PC-3 (cell line): ENCODE measurements at regions not wholly inside any gene's neighbourhood (a gene's known extent, or its start where the extent isn't known, plus 50 kb on each side); places are given as distances from the start of the nearest gene placed in this dataset.
"Not testable (repeated sequence)": the region's sequence is repeated elsewhere in the genome, so short reads cannot be mapped to it uniquely, and the experiment has no call there.

ENCODE experiments used
- ATAC-seq: fragments of 200-7000 bp; cut with Tn5 transposase; 2 replicates; pipeline ENCODE4 v1.9.1; 2020; ENCODE audit warnings: mild to moderate bottlenecking, moderate library complexity
- BruUV-seq: library from RNA; stranded (reverse); fragments of 400-500 nt; replicated peaks from 2 replicates; lab custom pipeline; 2021; lab: Mats Ljungman, UMichigan
- CTCF ChIA-PET: fragments of 300-600 bp; sonication (Branson Sonifier 250); formaldehyde crosslinking; loops from one replicate; lab custom pipeline; 2022; ENCODE audit warnings: antibody characterized with exemption; lab: Charles Lee
- POLR2A ChIA-PET: fragments of 300-600 bp; sonication (Branson Sonifier 250); formaldehyde crosslinking; loops from one replicate; lab custom pipeline; 2022; ENCODE audit warnings: antibody characterized with exemption; ENCODE audit not compliant: unreplicated experiment; lab: Charles Lee
- DNase-seq: peaks from one replicate; pipeline ENCODE4 v3.0.0-alpha.2; 2015
- H2AFZ ChIP-seq: fragments of 300-600 bp; sonication (generic); 2 replicates; pipeline ENCODE4 v1.6.0; 2016; ENCODE audit warnings: antibody characterized with exemption, low read length
- H3F3A ChIP-seq: fragments of 300-600 bp; sonication (generic); one replicate; pipeline ENCODE4 v1.6.0; 2017; ENCODE audit warnings: antibody characterized with exemption, low read length, control low read depth, mild to moderate bottlenecking; ENCODE audit not compliant: unreplicated experiment
- H3K27ac ChIP-seq: fragments of 300-600 bp; sonication (generic); 2 replicates; pipeline ENCODE4 v1.5.1; 2016; ENCODE audit warnings: mild to moderate bottlenecking, low read length
- H3K27me3 ChIP-seq: fragments of 300-600 bp; sonication (generic); 2 replicates; pipeline ENCODE4 v1.6.1; 2016; ENCODE audit warnings: low read length, mixed read lengths
- H3K36me3 ChIP-seq: fragments of 300-600 bp; sonication (generic); 2 replicates; pipeline ENCODE4 v1.6.1; 2016; ENCODE audit warnings: low read depth, mixed run types, low read length, mixed read lengths
- H3K4me1 ChIP-seq: fragments of 300-600 bp; sonication (generic); 2 replicates; pipeline ENCODE4 v1.5.1; 2016; ENCODE audit warnings: low read length; ENCODE audit not compliant: insufficient read depth
- H3K4me2 ChIP-seq: fragments of 300-600 bp; sonication (generic); 2 replicates; pipeline ENCODE4 v1.6.0; 2016; ENCODE audit warnings: low read length
- H3K4me3 ChIP-seq: fragments of 300-600 bp; sonication (generic); 2 replicates; pipeline ENCODE4 v1.5.1; 2016; ENCODE audit warnings: mild to moderate bottlenecking, low read length, mixed read lengths
- H3K79me2 ChIP-seq: fragments of 300-600 bp; sonication (generic); 2 replicates; pipeline ENCODE4 v1.6.1; 2017; ENCODE audit warnings: low read length, mixed read lengths
- H3K9ac ChIP-seq: fragments of 300-600 bp; sonication (generic); 2 replicates; pipeline ENCODE4 v1.6.0; 2016; ENCODE audit warnings: mild to moderate bottlenecking, low read length
- H3K9me2 ChIP-seq: fragments of 300-600 bp; sonication (generic); replicated peaks from 2 replicates; pipeline ENCODE4 v1.6.1; 2016; ENCODE audit warnings: mixed run types, low read length, mixed read lengths
- H3K9me3 ChIP-seq: fragments of 300-600 bp; sonication (generic); 2 replicates; pipeline ENCODE4 v1.6.1; 2016; ENCODE audit warnings: low read length, mixed read lengths
- H4K20me1 ChIP-seq: fragments of 300-600 bp; sonication (generic); 2 replicates; pipeline ENCODE4 v1.6.1; 2016; ENCODE audit warnings: low read length, mixed read lengths
- EZH2 ChIP-seq: fragments of 300-600 bp; sonication (generic); IDR thresholded peaks from one replicate; pipeline ENCODE4 v1.6.1; 2017; ENCODE audit warnings: antibody characterized with exemption, mild to moderate bottlenecking, low read length; ENCODE audit not compliant: unreplicated experiment
- EZH2phosphoT487 ChIP-seq: fragments of 300-600 bp; sonication (generic); IDR thresholded peaks from 2 replicates; pipeline ENCODE4 v1.6.1; 2018; ENCODE audit warnings: mild to moderate bottlenecking, antibody characterized with exemption, low read length, borderline replicate concordance
- intact Hi-C: fragments of 100-400 bp; cut with micrococcal nuclease; formaldehyde crosslinking; loops from 2 replicates; pipeline ENCODE4 v1.9.0; 2023
- TF ChIP-seq, protein P1 (sequence below): fragments of 300-600 bp; sonication (generic); conservative IDR thresholded peaks from 2 replicates; pipeline ENCODE4 v1.5.1; 2017; ENCODE audit warnings: antibody characterized with exemption, low read depth, mild to moderate bottlenecking, low read length

GRCh38 chr16:64269756-64270155 is 852.1 kb downstream of the CDH11 start:
- intact Hi-C loops: no loop called here
- ATAC-seq: no peak
- no peaks in the 10 kb centered on the region for H3K9me2 ChIP-seq
- no peak overlapping the region for H3K4me3 ChIP-seq
- no peaks in the 10 kb centered on the region for H3K36me3 ChIP-seq
- H3K27me3 ChIP-seq: no peaks in the 10 kb centered on the region
- H3K79me2 ChIP-seq: no peaks in the 10 kb centered on the region
- ChIA-PET POLR2A (no interaction called here), CTCF (no interaction called here)
- no peak overlapping the region for H3K9ac ChIP-seq
- no peak for DNase-seq
- H3K9me3 ChIP-seq: no peaks in the 10 kb centered on the region
- H4K20me1 ChIP-seq: no peaks in the 10 kb centered on the region
- H2AFZ ChIP-seq: no peak overlapping the region
- no peak overlapping the region for H3K4me2 ChIP-seq
- H3F3A ChIP-seq: no peaks in the 10 kb centered on the region
- no TSS peak for BruUV-seq
- no peaks in the 10 kb centered on the region for H3K4me1 ChIP-seq
- TF ChIP-seq EZH2phosphoT487 (no peak), EZH2 (no peak)
- TF ChIP-seq, protein P1, sequence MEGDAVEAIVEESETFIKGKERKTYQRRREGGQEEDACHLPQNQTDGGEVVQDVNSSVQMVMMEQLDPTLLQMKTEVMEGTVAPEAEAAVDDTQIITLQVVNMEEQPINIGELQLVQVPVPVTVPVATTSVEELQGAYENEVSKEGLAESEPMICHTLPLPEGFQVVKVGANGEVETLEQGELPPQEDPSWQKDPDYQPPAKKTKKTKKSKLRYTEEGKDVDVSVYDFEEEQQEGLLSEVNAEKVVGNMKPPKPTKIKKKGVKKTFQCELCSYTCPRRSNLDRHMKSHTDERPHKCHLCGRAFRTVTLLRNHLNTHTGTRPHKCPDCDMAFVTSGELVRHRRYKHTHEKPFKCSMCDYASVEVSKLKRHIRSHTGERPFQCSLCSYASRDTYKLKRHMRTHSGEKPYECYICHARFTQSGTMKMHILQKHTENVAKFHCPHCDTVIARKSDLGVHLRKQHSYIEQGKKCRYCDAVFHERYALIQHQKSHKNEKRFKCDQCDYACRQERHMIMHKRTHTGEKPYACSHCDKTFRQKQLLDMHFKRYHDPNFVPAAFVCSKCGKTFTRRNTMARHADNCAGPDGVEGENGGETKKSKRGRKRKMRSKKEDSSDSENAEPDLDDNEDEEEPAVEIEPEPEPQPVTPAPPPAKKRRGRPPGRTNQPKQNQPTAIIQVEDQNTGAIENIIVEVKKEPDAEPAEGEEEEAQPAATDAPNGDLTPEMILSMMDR: no peak
- no peak overlapping the region for H3K27ac ChIP-seq

DNA sequence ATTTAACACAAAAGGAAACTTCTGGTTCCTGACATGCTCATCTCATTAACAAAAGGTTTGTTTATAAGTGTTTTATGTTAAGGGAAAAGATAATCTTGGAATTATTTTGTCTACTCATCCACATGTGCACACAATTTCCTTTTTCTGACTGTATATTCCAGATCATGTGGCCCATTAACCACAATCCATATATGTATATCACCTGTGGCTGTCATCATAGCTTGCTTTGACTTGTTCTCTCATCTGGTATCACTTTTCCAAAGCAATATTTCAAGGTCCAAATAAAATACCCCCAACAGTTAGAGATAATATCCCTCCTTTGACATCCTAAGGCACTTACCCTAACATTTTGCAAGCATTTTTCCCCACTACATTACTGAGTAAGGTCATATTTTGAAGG is 856.1 kb downstream of the CDH11 start:
- Histone ChIP-seq H3K4me1 (no peaks in the 10 kb centered on the region), H3K9ac (no peak overlapping the region), H2AFZ (no peak overlapping the region), H3K27me3 (no peaks in the 10 kb centered on the region), H3F3A (no peaks in the 10 kb centered on the region), H3K9me2 (no peaks in the 10 kb centered on the region), H3K9me3 (no peaks in the 10 kb centered on the region), H3K4me2 (no peak overlapping the region), H3K79me2 (no peaks in the 10 kb centered on the region), H3K36me3 (no peaks in the 10 kb centered on the region), H3K27ac (no peak overlapping the region), H4K20me1 (no peaks in the 10 kb centered on the region), H3K4me3 (no peak overlapping the region)
- ChIA-PET CTCF (no interaction called here), POLR2A (no interaction called here)
- no peak for DNase-seq
- intact Hi-C loops: no loop called here
- no peak for ATAC-seq
- no TSS peak for BruUV-seq
- TF ChIP-seq EZH2: no peak
- no peak for TF ChIP-seq EZH2phosphoT487
- TF ChIP-seq, protein P1: no peak

GRCh38 chr16:64260631-64261401 is 861.0 kb downstream of the CDH11 start:
- H2AFZ ChIP-seq, H3K4me1 ChIP-seq, CTCF ChIA-PET, H3K27ac ChIP-seq, intact Hi-C loops, H4K20me1 ChIP-seq, BruUV-seq, H3K9me3 ChIP-seq, H3F3A ChIP-seq, H3K27me3 ChIP-seq, ATAC-seq, H3K9ac ChIP-seq, H3K4me3 ChIP-seq, H3K4me2 ChIP-seq, H3K79me2 ChIP-seq, DNase-seq, H3K36me3 ChIP-seq, H3K9me2 ChIP-seq, POLR2A ChIA-PET: not testable (repeated sequence)
